ENCODE measurements at regions not wholly inside any gene's neighbourhood (a gene's known extent, or its start where the extent isn't known, plus 50 kb on each side); places are given as distances from the start of the nearest gene placed in this dataset.

DNA sequence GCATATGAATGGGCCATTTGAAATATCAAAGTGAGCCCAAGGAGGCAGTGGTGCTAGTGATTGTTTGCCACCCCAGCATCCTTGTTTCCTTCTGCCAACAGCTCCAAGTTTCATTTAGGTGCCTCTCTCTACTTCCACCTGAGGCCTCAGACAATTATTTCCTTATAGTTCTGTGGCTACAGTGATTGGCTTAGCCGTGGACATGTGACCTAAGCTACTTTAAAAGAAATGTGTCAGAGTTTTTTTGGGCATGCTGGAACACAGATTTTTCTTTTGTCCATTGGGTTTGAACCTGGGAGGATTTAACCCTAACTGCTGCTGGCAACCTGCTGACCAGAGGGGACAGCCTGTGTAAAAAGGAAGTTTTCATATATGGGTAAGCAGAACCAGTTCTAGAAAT, 319.4 kb downstream of the CD109 start:
- TF ChIP-seq, protein P1, sequence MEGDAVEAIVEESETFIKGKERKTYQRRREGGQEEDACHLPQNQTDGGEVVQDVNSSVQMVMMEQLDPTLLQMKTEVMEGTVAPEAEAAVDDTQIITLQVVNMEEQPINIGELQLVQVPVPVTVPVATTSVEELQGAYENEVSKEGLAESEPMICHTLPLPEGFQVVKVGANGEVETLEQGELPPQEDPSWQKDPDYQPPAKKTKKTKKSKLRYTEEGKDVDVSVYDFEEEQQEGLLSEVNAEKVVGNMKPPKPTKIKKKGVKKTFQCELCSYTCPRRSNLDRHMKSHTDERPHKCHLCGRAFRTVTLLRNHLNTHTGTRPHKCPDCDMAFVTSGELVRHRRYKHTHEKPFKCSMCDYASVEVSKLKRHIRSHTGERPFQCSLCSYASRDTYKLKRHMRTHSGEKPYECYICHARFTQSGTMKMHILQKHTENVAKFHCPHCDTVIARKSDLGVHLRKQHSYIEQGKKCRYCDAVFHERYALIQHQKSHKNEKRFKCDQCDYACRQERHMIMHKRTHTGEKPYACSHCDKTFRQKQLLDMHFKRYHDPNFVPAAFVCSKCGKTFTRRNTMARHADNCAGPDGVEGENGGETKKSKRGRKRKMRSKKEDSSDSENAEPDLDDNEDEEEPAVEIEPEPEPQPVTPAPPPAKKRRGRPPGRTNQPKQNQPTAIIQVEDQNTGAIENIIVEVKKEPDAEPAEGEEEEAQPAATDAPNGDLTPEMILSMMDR (IDR thresholded peaks at IDR 0.05) = no peak
- TF ChIP-seq EZH2 (IDR thresholded peaks at IDR 0.05; ENCODE audit: borderline replicate concordance, insufficient read depth, low read depth, low read length, poor library complexity, severe bottlenecking) = no peak
